Erythroblast (primary cell): ENCODE measurements at regions not wholly inside any gene's neighbourhood (a gene's known extent, or its start where the extent isn't known, plus 50 kb on each side); places are given as distances from the start of the nearest gene placed in this dataset.

Experiments used
- GATA1 ChIP-seq: IDR thresholded peaks from 2 replicates; pipeline ENCODE4 v1.6.1; 2011; ENCODE audit warnings: low read depth, mild to moderate bottlenecking, control low read depth, low read length, moderate library complexity
- POLR2A ChIP-seq: IDR thresholded peaks from 2 replicates; pipeline ENCODE4 v1.6.1; 2011; ENCODE audit warnings: mild to moderate bottlenecking, low read length

DNA sequence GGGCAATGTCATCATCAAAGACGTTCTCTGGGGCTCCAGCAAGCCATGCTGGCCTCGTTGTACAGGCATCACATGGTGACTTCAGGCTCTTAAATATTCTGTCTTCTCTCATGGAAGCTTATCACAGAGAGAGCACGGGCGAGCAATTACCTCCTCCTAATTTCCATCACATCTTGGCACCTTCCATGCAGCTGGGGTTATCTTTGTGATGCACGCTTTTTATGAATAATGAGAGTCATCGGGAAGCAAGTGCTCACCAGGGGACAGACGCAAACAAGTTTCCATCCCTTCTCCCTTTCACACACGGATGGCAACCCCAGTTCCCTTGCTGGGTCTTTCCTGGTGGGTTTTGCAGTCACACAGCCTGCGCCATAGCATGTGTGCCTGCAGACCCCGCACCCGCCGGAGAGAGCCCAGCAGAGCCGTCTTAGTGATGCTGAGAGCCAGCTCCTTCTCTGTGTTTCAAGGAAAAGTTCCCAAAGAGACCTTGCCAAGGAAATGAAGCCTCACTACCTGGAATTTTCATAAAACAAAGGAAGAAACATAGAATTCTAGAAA lies 116.3 kb upstream of the AFDN start:
- TF ChIP-seq POLR2A (no peak), GATA1 (no peak)
